Mesothelial cell of epicardium (in vitro differentiated cells): ENCODE measurements at regions not wholly inside any gene's neighbourhood (a gene's known extent, or its start where the extent isn't known, plus 50 kb on each side); places are given as distances from the start of the nearest gene placed in this dataset.
"Not testable (repeated sequence)": the region's sequence is repeated elsewhere in the genome, so short reads cannot be mapped to it uniquely, and the experiment has no call there.

Experiments used
- DNase-seq, 2 experiments: peaks; one replicate each; pipeline ENCODE4 v3.0.0; 2021; ENCODE audit warnings: low spot score in 2 of 2; ENCODE audit not compliant: unreplicated experiment in 2 of 2
- H3K27ac Mint-ChIP-seq: 2 replicates; pipeline ENCODE4 v1.8.0; 2021; ENCODE audit warnings: mixed read lengths
- H3K27me3 Mint-ChIP-seq: 2 replicates; pipeline ENCODE4 v1.8.0; 2021; ENCODE audit warnings: low read depth, mixed read lengths
- H3K36me3 Mint-ChIP-seq: 2 replicates; pipeline ENCODE4 v1.8.0; 2021; ENCODE audit warnings: mixed read lengths
- H3K4me1 Mint-ChIP-seq: 2 replicates; pipeline ENCODE4 v1.8.0; 2021; ENCODE audit warnings: mixed read lengths
- H3K4me3 Mint-ChIP-seq: 2 replicates; pipeline ENCODE4 v1.8.0; 2021; ENCODE audit warnings: mild to moderate bottlenecking, moderate library complexity, mixed read lengths
- H3K9me3 Mint-ChIP-seq: 2 replicates; pipeline ENCODE4 v1.8.0; 2021; ENCODE audit warnings: mixed read lengths
- CTCF ChIP-seq: fragments of 200-600 bp; sonication (generic); IDR thresholded peaks from one replicate; pipeline ENCODE4 v1.5.0; 2021; ENCODE audit warnings: antibody characterized with exemption; ENCODE audit not compliant: unreplicated experiment

- Mint-ChIP-seq H3K4me1 (peaks cover 6% of the 10 kb centered on the region), H3K36me3 (peaks cover 1% of the 10 kb centered on the region), H3K4me3 (no peak overlapping the region), H3K27me3 (no peaks in the 10 kb centered on the region), H3K9me3 (peaks cover 25% of the 10 kb centered on the region), H3K27ac (peak overlapping the region; percentile 36)
- no peak for TF ChIP-seq CTCF
- DNase-seq = no peak
Observed at GRCh38 chr9:85331626-85332025, 410.1 kb downstream of the AGTPBP1 start.

DNA sequence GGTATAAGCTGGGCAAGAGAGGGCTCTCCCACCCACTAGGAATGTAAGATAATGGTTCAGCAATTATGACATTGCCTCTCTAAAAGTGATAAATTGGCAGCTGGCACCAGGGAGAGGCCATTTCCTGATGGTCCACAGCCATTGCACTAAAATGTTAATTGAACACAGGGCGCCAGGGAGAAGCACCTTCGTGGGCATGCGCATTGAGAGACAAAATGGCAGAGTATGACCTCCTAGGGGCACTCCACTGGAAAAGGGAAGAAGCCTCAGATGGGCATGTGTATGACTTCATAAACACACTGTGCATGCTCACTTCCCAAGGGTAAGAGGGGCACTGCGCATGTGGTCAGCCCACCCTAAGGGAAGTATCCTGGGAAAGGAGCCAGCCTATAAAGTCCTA, 419.2 kb downstream of the AGTPBP1 start:
- Mint-ChIP-seq H3K27ac (no peak overlapping the region), H3K36me3 (peaks cover 15% of the 10 kb centered on the region), H3K4me1 (no peaks in the 10 kb centered on the region), H3K27me3 (no peaks in the 10 kb centered on the region), H3K9me3 (peaks cover 34% of the 10 kb centered on the region), H3K4me3 (no peak overlapping the region)
- no peak for TF ChIP-seq CTCF
- DNase-seq = no peak

GRCh38 chr9:85321561-85321960, 420.2 kb downstream of the AGTPBP1 start:
- peaks cover 14% of the 10 kb centered on the region for H3K36me3 Mint-ChIP-seq
- H3K27ac Mint-ChIP-seq = no peak overlapping the region
- DNase-seq = no peak
- no peaks in the 10 kb centered on the region for H3K27me3 Mint-ChIP-seq
- peaks cover 27% of the 10 kb centered on the region for H3K9me3 Mint-ChIP-seq
- H3K4me1 Mint-ChIP-seq = no peaks in the 10 kb centered on the region
- no peak overlapping the region for H3K4me3 Mint-ChIP-seq
- TF ChIP-seq CTCF = no peak

DNA sequence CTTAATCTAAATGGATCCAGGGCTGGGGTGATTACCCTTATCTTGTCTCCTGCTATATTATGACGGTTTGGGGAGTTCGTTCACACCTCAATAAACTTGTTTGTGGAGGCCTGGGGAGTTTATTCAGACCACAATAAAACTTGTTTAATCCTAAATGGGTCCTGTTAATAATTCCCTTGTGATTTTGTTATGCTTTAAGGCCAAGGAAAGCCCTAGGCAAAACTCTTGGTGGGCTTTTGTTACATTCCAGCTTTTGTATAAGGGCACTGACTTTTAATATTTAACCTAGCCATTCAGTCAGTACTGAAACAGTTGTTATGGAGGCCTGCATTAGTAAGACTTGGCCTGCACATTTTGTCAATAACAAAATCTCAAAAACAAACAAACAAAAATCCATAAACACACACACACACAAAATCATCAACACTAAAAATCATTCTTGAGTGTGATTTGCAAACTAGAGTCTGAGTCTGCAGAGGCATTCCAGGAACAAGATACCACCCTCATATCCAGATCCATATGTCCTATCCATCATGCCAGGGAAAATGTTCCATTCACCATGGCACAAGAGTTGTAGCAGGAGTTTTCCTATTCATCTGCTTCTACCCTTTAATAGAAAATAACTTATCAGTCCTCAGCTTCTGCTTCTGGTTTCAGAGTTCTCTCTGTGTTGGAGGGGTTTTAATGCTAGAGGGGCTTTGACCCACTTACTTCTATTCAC, 421.7 kb downstream of the AGTPBP1 start:
- no peak for DNase-seq
- Mint-ChIP-seq H3K4me3 (no peak overlapping the region), H3K27me3 (no peaks in the 10 kb centered on the region), H3K27ac (no peak overlapping the region), H3K4me1 (no peaks in the 10 kb centered on the region), H3K36me3 (peaks cover 5% of the 10 kb centered on the region), H3K9me3 (peaks cover 25% of the 10 kb centered on the region)
- TF ChIP-seq CTCF = no peak

DNA sequence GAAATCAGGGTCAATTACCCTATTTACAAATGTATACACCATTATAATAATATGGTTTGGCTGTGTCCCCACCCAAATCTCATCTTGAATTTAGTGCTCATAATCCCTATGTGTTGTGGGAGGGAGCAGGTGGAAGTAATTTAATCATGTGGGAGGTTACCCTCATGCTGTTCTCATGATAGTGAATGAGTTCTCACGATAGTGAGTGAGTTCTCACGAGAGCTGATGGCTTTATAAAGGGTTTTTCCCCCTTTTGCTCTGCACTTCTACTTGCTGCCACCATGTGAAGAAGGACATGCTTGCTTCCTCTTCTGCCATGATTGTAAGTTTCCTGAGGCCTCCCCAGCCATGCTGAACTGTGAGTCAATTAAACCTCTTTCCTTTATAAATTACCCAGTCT, 426.2 kb downstream of the AGTPBP1 start:
- not testable (repeated sequence) for H3K4me1 Mint-ChIP-seq, H3K27me3 Mint-ChIP-seq, H3K4me3 Mint-ChIP-seq, DNase-seq, H3K27ac Mint-ChIP-seq
- Mint-ChIP-seq H3K36me3 (peaks cover 14% of the 10 kb centered on the region), H3K9me3 (peaks cover 43% of the 10 kb centered on the region)

- Mint-ChIP-seq H3K4me3 (no peak overlapping the region), H3K27ac (no peak overlapping the region), H3K4me1 (no peaks in the 10 kb centered on the region), H3K9me3 (peaks cover 46% of the 10 kb centered on the region), H3K27me3 (no peaks in the 10 kb centered on the region), H3K36me3 (peaks cover 14% of the 10 kb centered on the region)
- no peak for TF ChIP-seq CTCF
- no peak for DNase-seq
Observed at GRCh38 chr9:85310573-85310972, 431.2 kb downstream of the AGTPBP1 start.
